ENCODE measurements at regions not wholly inside any gene's neighbourhood (a gene's known extent, or its start where the extent isn't known, plus 50 kb on each side); places are given as distances from the start of the nearest gene placed in this dataset.

DNA sequence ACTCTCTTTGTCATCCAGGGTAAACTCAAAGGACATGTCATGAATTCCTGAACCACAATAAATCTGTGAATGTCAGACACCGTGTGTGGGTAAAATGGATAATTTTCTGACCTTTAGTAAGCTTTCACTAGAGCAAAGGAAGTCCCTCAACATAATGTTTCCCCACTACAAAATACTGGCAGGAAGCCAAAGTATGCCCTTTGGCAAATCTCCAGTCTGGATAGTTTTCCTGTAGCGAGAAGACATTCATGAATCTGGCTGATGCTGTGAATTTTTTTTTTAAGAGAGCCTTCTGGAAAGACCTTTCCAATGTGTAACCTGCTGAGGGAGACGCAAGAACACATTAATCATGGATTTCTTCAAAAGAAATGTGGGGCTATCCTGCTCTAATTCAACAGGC is 389.6 kb upstream of the DDHD1 start:
- TF ChIP-seq, protein P1, sequence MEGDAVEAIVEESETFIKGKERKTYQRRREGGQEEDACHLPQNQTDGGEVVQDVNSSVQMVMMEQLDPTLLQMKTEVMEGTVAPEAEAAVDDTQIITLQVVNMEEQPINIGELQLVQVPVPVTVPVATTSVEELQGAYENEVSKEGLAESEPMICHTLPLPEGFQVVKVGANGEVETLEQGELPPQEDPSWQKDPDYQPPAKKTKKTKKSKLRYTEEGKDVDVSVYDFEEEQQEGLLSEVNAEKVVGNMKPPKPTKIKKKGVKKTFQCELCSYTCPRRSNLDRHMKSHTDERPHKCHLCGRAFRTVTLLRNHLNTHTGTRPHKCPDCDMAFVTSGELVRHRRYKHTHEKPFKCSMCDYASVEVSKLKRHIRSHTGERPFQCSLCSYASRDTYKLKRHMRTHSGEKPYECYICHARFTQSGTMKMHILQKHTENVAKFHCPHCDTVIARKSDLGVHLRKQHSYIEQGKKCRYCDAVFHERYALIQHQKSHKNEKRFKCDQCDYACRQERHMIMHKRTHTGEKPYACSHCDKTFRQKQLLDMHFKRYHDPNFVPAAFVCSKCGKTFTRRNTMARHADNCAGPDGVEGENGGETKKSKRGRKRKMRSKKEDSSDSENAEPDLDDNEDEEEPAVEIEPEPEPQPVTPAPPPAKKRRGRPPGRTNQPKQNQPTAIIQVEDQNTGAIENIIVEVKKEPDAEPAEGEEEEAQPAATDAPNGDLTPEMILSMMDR (IDR thresholded peaks at IDR 0.05), result no peak
- TF ChIP-seq EZH2 (IDR thresholded peaks at IDR 0.05; ENCODE audit: borderline replicate concordance, insufficient read depth, low read depth, low read length, poor library complexity, severe bottlenecking), result no peak

Measured in B cell (primary cell).